A673 (cell line): ENCODE measurements at regions not wholly inside any gene's neighbourhood (a gene's known extent, or its start where the extent isn't known, plus 50 kb on each side); places are given as distances from the start of the nearest gene placed in this dataset.

Experiments used
- EZH2 ChIP-seq: fragments of 200-600 bp; sonication (generic); IDR thresholded peaks from 2 replicates; pipeline ENCODE4 v1.6.1; 2017; ENCODE audit warnings: borderline replicate concordance, low read depth, mild to moderate bottlenecking, mixed read lengths, antibody characterized with exemption, low read length; ENCODE audit not compliant: poor library complexity, severe bottlenecking
- TF ChIP-seq, protein P1 (sequence below): fragments of 300-800, 200-600 bp; sonication (generic); conservative IDR thresholded peaks from 2 replicates; pipeline ENCODE4 v1.5.1; 2017; ENCODE audit warnings: low read depth, mild to moderate bottlenecking, antibody characterized with exemption, low read length, moderate library complexity, mixed read lengths

DNA sequence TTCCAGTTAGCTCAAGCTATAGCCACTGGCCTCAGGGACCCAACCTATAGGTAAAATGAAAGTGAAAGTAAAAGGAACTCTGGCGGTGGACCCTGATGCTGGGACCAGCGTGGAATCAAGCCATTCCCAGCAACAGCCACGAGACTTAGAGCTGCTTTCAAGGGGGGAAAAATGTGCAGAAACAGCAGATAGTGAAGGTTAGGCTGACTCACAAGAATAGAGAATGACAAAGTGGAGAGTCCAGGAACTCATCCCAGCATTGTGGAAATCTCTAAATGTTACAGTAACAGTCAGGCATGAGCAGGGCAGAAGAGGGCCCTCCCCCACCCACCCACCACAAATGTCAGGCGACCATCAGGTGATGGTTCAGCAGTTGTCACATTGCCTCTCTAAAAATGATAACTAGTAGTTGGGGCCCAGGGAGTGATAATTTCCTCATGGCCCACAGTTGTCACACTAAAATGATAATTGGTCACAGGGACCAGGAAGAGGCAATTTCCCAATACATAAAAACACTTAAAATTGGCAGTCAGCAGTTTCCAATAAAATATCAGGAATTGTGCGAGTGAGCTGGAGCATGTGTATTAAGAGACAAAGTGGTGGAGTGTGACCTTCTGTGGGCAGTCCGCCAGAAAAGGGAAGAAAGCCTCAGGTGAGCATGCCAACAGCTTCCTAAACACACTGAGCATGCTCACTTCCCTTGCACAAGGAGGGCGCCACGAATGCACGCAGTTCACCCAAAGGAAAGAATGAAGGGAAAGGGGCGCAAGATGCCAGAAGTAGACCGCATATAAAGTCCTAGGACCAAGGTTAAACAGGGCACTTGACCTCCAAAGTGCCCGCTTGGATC lies 129.8 kb upstream of the PPP1R3A start:
- TF ChIP-seq, protein P1, sequence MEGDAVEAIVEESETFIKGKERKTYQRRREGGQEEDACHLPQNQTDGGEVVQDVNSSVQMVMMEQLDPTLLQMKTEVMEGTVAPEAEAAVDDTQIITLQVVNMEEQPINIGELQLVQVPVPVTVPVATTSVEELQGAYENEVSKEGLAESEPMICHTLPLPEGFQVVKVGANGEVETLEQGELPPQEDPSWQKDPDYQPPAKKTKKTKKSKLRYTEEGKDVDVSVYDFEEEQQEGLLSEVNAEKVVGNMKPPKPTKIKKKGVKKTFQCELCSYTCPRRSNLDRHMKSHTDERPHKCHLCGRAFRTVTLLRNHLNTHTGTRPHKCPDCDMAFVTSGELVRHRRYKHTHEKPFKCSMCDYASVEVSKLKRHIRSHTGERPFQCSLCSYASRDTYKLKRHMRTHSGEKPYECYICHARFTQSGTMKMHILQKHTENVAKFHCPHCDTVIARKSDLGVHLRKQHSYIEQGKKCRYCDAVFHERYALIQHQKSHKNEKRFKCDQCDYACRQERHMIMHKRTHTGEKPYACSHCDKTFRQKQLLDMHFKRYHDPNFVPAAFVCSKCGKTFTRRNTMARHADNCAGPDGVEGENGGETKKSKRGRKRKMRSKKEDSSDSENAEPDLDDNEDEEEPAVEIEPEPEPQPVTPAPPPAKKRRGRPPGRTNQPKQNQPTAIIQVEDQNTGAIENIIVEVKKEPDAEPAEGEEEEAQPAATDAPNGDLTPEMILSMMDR: no peak
- no peak for TF ChIP-seq EZH2
